C1 segment of cervical spinal cord (tissue), 14 donors: ENCODE measurements at regions not wholly inside any gene's neighbourhood (a gene's known extent, or its start where the extent isn't known, plus 50 kb on each side); places are given as distances from the start of the nearest gene placed in this dataset.
"Not testable (repeated sequence)": the region's sequence is repeated elsewhere in the genome, so short reads cannot be mapped to it uniquely, and the experiment has no call there.

Source experiments
- DNase-seq, 14 donors: peaks; one replicate each; lab custom pipeline; 2025; lab: John Stamatoyannopoulos, UW

GRCh38 chr9:74085384-74086037 lies 411.6 kb upstream of the RORB start:
- DNase-seq = not testable (repeated sequence)

GRCh38 chr9:74090921-74091320 lies 406.2 kb upstream of the RORB start:
- DNase-seq = not testable (repeated sequence)

- no peak for DNase-seq
These were observed 404.7 kb upstream of the RORB start for GRCh38 chr9:74092491-74092834.

- not testable (repeated sequence) for DNase-seq
These were observed 403.1 kb upstream of the RORB start for GRCh38 chr9:74094037-74094436.

- DNase-seq = no peak
These were observed 402.4 kb upstream of the RORB start for GRCh38 chr9:74094766-74095165.

- no peak for DNase-seq
These were observed 401.2 kb upstream of the RORB start for GRCh38 chr9:74095925-74096324.

GRCh38 chr9:74096420-74096819 lies 400.7 kb upstream of the RORB start:
- DNase-seq = no peak

GRCh38 chr9:74100042-74100441 lies 397.1 kb upstream of the RORB start:
- no peak for DNase-seq

- DNase-seq = not testable (repeated sequence)
These were observed 395.0 kb upstream of the RORB start for GRCh38 chr9:74102148-74102547.

GRCh38 chr9:74102702-74103101 lies 394.4 kb upstream of the RORB start:
- DNase-seq = no peak

- no peak for DNase-seq
These were observed 389.4 kb upstream of the RORB start for GRCh38 chr9:74107692-74108091.

GRCh38 chr9:74115976-74116375 lies 381.2 kb upstream of the RORB start:
- DNase-seq = no peak

GRCh38 chr9:74117151-74117550 lies 380.0 kb upstream of the RORB start:
- DNase-seq = no peak

GRCh38 chr9:74117731-74118130 lies 379.4 kb upstream of the RORB start:
- no peak for DNase-seq

GRCh38 chr9:74120061-74120460 lies 377.1 kb upstream of the RORB start:
- no peak for DNase-seq

- no peak for DNase-seq
These were observed 376.7 kb upstream of the RORB start for GRCh38 chr9:74120470-74120869.

- DNase-seq = no peak
These were observed 374.9 kb upstream of the RORB start for GRCh38 chr9:74122216-74122615.

GRCh38 chr9:74122661-74123060 lies 374.5 kb upstream of the RORB start:
- no peak for DNase-seq

GRCh38 chr9:74125941-74126340 lies 371.2 kb upstream of the RORB start:
- no peak for DNase-seq

GRCh38 chr9:74132986-74133385 lies 364.1 kb upstream of the RORB start:
- no peak for DNase-seq

GRCh38 chr9:74133921-74134320 lies 363.2 kb upstream of the RORB start:
- no peak for DNase-seq

GRCh38 chr9:74138182-74138581 lies 359.0 kb upstream of the RORB start:
- DNase-seq = no peak

- DNase-seq = no peak
These were observed 357.0 kb upstream of the RORB start for GRCh38 chr9:74140141-74140540.

- no peak for DNase-seq
These were observed 349.2 kb upstream of the RORB start for GRCh38 chr9:74147906-74148305.
